ENCODE measurements at regions not wholly inside any gene's neighbourhood (a gene's known extent, or its start where the extent isn't known, plus 50 kb on each side); places are given as distances from the start of the nearest gene placed in this dataset.
A peak's percentile ranks its signal among the peaks of the same experiment; 100 is the strongest.

GRCh38 chr6:44772838-44773237 is 385.3 kb downstream of the CDC5L start:
- Histone ChIP-seq H3K27me3 (replicated peaks) (no peaks in the 10 kb centered on the region), H3K4me3 (ENCODE audit: low read depth, low read length) (no peak overlapping the region), H3K27ac (no peak overlapping the region), H3K36me3 (replicated peaks) (no peaks in the 10 kb centered on the region)
- in situ Hi-C loops (cut with HindIII; ENCODE audit: low pct_ligation_motif_present, low sequenced_read_pairs): no loop called here
- DNase-seq: no peak
- TF ChIP-seq CTCF (IDR thresholded peaks at IDR 0.05; ENCODE audit: low read depth, low read length, missing control alignments): no peak

- in situ Hi-C loops (cut with HindIII; ENCODE audit: low pct_ligation_motif_present, low sequenced_read_pairs): no loop called here
- DNase-seq: no peak
Observed at GRCh38 chr6:44775121-44775520, 387.6 kb downstream of the CDC5L start.

GRCh38 chr6:44776344-44776743 is 388.8 kb downstream of the CDC5L start:
- Histone ChIP-seq H3K27me3 (replicated peaks) (no peaks in the 10 kb centered on the region), H3K36me3 (replicated peaks) (no peaks in the 10 kb centered on the region), H3K27ac (no peak overlapping the region), H3K4me3 (ENCODE audit: low read depth, low read length) (no peak overlapping the region)
- no peak for DNase-seq
- no peak for TF ChIP-seq CTCF (IDR thresholded peaks at IDR 0.05; ENCODE audit: low read depth, low read length, missing control alignments)
- in situ Hi-C loops (cut with HindIII; ENCODE audit: low pct_ligation_motif_present, low sequenced_read_pairs): no loop called here

More at GRCh38 chr6:44775121-44775520, 387.6 kb downstream of the CDC5L start:
- no peak for TF ChIP-seq CTCF (IDR thresholded peaks at IDR 0.05; ENCODE audit: low read depth, low read length, missing control alignments)
- Histone ChIP-seq H3K4me3 (ENCODE audit: low read depth, low read length) (no peak overlapping the region), H3K27ac (no peak overlapping the region), H3K36me3 (replicated peaks) (no peaks in the 10 kb centered on the region), H3K27me3 (replicated peaks) (no peaks in the 10 kb centered on the region)

- Histone ChIP-seq H3K36me3 (replicated peaks) (no peaks in the 10 kb centered on the region), H3K27me3 (replicated peaks) (no peaks in the 10 kb centered on the region), H3K4me3 (ENCODE audit: low read depth, low read length) (no peak overlapping the region), H3K27ac (no peak overlapping the region)
- no peak for DNase-seq
- in situ Hi-C loops (cut with HindIII; ENCODE audit: low pct_ligation_motif_present, low sequenced_read_pairs): no loop called here
- peak; percentile 9 for TF ChIP-seq CTCF (IDR thresholded peaks at IDR 0.05; ENCODE audit: low read depth, low read length, missing control alignments)
Observed at GRCh38 chr6:44778513-44778912, 391.0 kb downstream of the CDC5L start.
